ENCODE measurements at regions not wholly inside any gene's neighbourhood (a gene's known extent, or its start where the extent isn't known, plus 50 kb on each side); places are given as distances from the start of the nearest gene placed in this dataset.
"Not testable (repeated sequence)": the region's sequence is repeated elsewhere in the genome, so short reads cannot be mapped to it uniquely, and the experiment has no call there.

DNA sequence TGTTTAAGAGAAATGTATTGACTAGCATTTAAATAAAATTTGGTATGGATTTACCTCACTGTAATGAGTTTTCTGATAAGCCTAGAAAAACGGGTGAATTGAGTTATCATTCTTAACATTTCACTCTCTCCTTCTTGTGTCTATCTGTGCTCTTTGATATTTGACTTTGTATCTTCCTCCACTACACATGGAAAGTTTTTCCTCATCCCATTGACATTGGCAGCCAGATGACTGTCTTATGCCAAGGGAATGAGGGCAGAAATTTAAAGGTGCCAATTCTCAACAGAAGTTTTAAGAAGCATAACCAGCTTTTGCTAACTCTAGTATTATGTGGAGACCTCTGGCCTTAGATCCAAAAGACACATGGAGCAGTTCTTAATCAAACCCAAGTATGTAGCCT lies 376.6 kb downstream of the DSEL start:
- DNase-seq (ENCODE audit: low read depth, low spot score), result no peak

- DNase-seq (ENCODE audit: low read depth, low spot score), result no peak
Measured at GRCh38 chr18:67135981-67136380, 380.5 kb downstream of the DSEL start.

DNA sequence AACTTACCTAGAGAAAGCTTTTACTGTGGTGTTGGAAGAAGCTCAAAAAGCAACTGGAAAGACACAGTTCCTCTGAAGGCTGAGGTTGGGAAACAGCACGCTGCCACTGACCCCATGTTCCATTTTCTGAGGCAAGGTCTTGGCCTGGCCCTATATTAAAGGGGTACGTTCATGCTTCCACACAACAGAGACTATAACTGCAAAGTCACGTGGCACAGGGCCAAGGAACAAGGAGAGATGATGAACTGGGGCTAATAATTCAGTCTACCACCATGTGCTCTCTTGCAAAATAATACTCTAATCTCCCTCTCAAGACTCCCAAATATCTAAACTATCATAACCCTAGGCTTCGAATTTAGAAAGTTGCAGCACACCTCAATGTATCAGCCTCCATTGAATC lies 381.6 kb downstream of the DSEL start:
- DNase-seq (ENCODE audit: low read depth, low spot score), result no peak

DNA sequence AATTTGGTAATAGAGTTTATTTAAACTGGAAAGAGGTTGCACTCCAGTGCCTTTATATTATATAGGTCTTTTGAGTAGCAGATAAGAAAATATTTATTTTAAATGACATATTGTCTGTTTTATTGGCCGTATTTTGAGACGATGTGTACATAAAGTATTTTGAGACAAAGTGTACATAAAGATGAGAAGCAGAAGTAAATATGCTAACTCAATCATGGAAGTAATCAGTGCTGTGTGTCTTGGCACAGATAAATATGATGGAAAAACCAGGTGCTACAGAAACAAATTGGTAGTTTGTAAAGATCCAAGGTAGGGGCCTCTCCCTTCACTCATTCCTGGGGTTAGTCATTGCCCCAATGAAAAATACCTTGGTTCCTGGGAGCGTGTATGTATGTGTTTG lies 382.9 kb downstream of the DSEL start:
- no peak for DNase-seq (ENCODE audit: low read depth, low spot score)

GRCh38 chr18:67132919-67133318 lies 383.6 kb downstream of the DSEL start:
- DNase-seq (ENCODE audit: low read depth, low spot score), result no peak

DNA sequence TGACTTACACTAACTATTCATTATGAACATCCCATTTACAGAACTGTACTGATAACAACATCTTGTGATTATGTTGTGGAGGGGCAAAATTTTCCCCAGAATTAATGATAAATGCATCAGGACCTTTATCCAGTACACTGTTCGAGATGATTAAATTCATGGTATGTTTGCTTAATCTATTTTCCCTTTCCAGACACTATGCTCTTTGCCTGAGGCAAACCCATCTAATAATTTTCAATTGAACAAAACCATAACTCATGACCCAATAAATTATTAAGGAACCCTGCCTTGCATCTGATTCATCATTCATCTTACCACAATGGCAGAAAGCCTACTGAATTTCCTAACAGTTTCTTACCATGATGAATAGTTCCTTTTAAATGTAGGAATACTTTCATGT lies 385.0 kb downstream of the DSEL start:
- no peak for DNase-seq (ENCODE audit: low read depth, low spot score)

- DNase-seq (ENCODE audit: low read depth, low spot score), result not testable (repeated sequence)
Measured at GRCh38 chr18:67126751-67127150, 389.8 kb downstream of the DSEL start.

GRCh38 chr18:67123901-67124300 lies 392.6 kb downstream of the DSEL start:
- no peak for DNase-seq (ENCODE audit: low read depth, low spot score)

DNA sequence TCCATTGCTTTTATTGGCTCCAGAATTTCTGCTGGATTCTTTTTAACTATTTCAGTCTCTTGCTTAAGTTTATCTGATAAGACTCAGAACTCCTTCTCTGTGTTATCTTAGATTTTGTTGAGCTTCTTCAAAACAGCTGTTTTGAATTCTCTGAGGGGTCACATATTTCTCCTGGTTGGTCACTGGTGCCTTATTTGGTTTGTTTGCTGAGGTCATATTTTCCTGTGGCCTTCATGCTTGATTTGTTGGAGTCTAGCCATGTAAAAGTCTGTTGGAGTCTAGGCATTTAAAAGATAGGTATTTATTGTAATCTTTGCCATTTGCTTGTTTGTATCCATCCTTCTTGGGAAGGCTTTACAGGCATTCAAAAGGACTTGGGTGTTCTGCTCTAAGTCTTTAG lies 398.7 kb downstream of the DSEL start:
- DNase-seq (ENCODE audit: low read depth, low spot score), result no peak

- no peak for DNase-seq (ENCODE audit: low read depth, low spot score)
Measured at GRCh38 chr18:67109535-67109934, 407.0 kb downstream of the DSEL start.

GRCh38 chr18:67108894-67109293 lies 407.6 kb downstream of the DSEL start:
- no peak for DNase-seq (ENCODE audit: low read depth, low spot score)

- DNase-seq (ENCODE audit: low read depth, low spot score), result no peak
Measured at GRCh38 chr18:67104700-67105284, 411.7 kb downstream of the DSEL start.

GRCh38 chr18:67094123-67094522 lies 422.4 kb downstream of the DSEL start:
- no peak for DNase-seq (ENCODE audit: low read depth, low spot score)

DNA sequence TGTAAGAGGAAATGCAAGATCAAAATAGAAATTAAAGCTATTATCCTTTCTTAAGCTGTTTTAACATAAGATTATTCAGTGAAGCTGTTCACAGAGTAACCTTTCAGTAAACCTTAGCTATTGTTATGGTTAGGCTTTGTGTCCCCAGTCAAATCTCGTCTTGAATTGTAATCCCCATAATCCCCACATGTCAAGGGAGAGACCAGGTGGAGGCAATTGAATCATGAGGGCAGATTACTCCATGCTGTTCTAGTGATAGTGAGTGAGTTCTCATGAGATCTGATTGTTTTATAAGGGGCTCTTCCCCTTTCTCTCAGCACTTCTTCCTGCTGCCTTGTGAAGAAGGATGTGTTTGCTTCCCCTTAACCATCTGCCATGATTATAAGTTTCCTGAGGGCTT lies 424.4 kb downstream of the DSEL start:
- no peak for DNase-seq (ENCODE audit: low read depth, low spot score)

DNA sequence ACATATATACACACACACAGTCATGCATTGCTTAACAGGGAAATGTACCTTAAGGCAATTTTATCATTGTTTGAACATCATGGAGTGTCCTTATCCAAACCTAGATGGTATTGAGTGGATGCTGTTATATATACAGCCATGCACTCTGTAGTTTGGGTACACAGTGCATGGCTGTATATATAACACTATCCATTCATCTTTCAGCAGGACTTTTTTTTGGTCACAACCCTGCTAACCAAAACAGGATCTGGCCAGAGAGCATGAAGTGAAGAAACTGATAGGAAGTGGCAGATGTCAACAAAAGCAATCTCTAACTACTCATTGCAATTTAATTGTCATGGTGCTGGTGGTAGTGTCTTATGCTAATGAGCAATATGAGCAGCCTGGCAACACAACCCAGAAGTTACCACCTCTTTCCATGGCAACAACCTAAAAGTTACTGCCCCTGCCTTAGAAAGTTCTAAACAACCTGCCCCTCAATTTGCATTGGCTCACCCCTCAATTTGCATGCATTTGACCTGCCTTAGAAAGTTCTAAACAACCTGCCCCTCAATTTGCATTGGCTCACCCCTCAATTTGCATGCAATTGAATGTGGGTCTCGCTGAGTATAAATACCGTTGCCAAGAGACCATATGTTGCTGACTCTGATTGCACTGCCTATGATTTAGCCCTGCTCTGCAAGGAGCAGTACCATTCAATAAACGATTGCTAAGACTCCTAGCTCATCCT lies 434.9 kb downstream of the DSEL start:
- DNase-seq (ENCODE audit: low read depth, low spot score), result no peak

DNA sequence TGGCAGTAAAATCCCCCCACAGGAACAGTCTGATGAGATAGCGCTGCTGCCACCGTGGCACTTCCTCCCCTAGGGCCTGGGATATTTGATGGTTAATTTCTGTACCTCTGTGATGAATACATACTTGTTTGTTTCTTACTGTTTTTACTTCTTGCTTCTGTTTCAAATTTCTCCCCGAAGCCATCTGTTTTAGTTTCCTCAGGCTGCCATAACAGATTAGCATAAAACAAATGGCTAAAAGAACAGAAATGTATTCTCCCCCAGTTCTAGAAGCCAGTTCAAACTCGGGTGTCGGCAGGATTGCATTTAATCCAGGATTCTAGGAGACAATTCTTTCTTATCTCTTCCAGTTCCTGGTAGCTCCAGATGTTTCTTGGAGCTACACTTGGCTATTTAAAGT lies 435.9 kb downstream of the DSEL start:
- no peak for DNase-seq (ENCODE audit: low read depth, low spot score)

GRCh38 chr18:67074309-67074708 lies 442.2 kb downstream of the DSEL start:
- no peak for DNase-seq (ENCODE audit: low read depth, low spot score)

DNA sequence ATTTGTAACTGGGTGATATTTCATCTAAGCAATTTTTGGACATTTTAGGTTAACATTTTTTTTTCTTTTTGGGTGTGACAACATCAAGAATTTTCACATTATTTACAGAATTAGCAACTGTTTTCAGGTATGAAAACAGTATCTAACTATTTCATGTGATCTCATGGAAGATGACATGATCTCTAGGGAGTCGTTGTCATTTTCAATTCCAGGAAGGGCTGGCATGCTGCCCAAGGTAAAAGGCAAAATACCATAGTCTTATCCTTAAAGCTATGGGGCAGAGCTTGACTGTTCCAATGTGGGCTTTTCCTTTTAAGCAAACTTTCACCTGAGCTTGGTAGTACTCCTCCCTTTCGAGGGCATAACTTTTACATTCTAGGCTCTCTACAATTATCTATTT lies 443.7 kb downstream of the DSEL start:
- no peak for DNase-seq (ENCODE audit: low read depth, low spot score)

GRCh38 chr18:67068608-67069007 lies 447.9 kb downstream of the DSEL start:
- DNase-seq (ENCODE audit: low read depth, low spot score), result no peak

GRCh38 chr18:67047334-67047733 lies 443.4 kb upstream of the CDH19 start:
- DNase-seq (ENCODE audit: low read depth, low spot score), result no peak

DNA sequence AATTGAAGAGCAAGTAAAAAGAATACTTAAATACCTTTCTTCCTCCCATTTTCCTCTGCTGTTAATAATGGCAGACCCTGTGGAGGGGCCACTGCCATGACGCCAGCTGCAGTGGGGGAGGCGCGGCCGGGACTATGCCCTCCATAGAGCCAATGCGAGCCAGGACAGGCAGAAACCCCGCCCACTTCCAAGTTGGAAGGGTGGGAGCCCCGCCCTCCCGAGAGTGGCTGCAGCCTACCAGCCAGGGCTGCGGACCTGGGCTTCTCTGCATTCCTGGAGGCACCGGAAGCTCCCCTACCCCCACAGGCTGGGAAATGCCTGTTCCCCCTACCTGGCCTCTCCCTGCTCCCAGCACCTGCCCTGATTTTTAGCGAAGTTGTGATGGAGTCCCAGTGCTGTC lies 439.4 kb upstream of the CDH19 start:
- no peak for DNase-seq (ENCODE audit: low read depth, low spot score)

GRCh38 chr18:67041334-67041733 lies 437.4 kb upstream of the CDH19 start:
- DNase-seq (ENCODE audit: low read depth, low spot score), result no peak

DNA sequence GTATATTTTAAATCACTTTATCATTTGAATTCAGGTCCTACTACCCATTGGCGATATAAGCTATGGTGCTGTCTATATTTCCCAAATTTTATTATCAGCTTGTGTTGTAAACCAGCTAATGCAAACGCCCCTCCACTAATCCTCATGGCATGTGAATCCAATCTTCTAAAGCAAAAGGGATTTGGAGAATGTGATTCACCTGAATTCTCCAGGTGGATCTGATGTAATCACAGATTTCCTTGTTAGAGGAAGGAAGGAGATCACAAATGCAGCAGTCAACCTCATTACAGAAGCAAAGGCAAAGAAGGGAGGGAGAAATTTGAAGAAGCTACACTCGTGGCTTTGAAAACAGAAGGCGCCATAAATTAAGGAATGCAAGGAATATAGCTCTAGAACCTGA lies 431.1 kb upstream of the CDH19 start:
- DNase-seq (ENCODE audit: low read depth, low spot score), result no peak

DNA sequence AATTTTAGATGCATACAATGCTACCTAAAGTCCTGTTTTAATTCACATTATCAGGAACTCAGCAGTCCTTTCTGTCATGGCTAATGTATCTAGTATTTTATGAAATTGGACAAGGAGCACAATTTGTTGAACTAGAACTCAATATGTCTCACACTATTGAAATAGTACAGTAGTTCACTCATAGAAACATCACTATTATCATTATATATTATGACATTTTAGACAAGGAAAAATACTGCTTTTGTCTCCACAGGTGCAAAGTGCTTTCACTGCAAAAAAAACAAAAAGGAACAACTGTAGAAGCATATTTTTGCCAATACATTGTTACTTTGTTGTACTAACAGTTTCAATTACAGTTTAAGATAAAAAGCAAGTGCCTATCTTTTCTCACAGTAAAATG lies 419.2 kb upstream of the CDH19 start:
- no peak for DNase-seq (ENCODE audit: low read depth, low spot score)

Measured in activated naive CD8-positive, alpha-beta T cell treated with anti-CD3 and anti-CD28 coated beads, Interleukin-2, amount 50 U/mL, for 16 hours (primary cell).